GM23338 (cell line): ENCODE measurements at regions not wholly inside any gene's neighbourhood (a gene's known extent, or its start where the extent isn't known, plus 50 kb on each side); places are given as distances from the start of the nearest gene placed in this dataset.
"Not testable (repeated sequence)": the region's sequence is repeated elsewhere in the genome, so short reads cannot be mapped to it uniquely, and the experiment has no call there.

ENCODE experiments used
- CTCF ChIP-seq, 2 experiments: fragments of 200-600 bp in 1 of 2; sonication (generic) in 1 of 2; conservative IDR thresholded peaks; 2 replicates each; pipeline versions ENCODE4 v1.5.1 to v1.6.1; 2016 to 2017; ENCODE audit warnings: antibody characterized with exemption in 2 of 2, low read depth in 2 of 2, mild to moderate bottlenecking in 2 of 2, moderate library complexity in 1 of 2
- POLR2AphosphoS5 ChIP-seq: IDR thresholded peaks from 2 replicates; pipeline ENCODE4 v1.6.1; 2016; ENCODE audit warnings: antibody characterized with exemption, low read depth

- not testable (repeated sequence) for TF ChIP-seq CTCF (conservative IDR thresholded peaks at IDR 0.05; ENCODE audit: low read depth in 2 of 2); POLR2AphosphoS5
Observed at GRCh38 chr7:133169167-133169822, 83.6 kb upstream of the EXOC4 start.
